ENCODE measurements at regions not wholly inside any gene's neighbourhood (a gene's known extent, or its start where the extent isn't known, plus 50 kb on each side); places are given as distances from the start of the nearest gene placed in this dataset.

GRCh38 chr4:45183905-45184304, 457.5 kb upstream of the GNPDA2 start:
- no peak for TF ChIP-seq CTCF (IDR thresholded peaks at IDR 0.05)
- intact Hi-C loops (cut with DNase I): no loop called here

GRCh38 chr4:45172636-45173035, 446.3 kb upstream of the GNPDA2 start:
- no peaks in the 10 kb centered on the region for H3K4me1 ChIP-seq
- no peak overlapping the region for H3K27ac ChIP-seq
- H3K36me3 ChIP-seq: no peaks in the 10 kb centered on the region
- H3K9me3 ChIP-seq: no peaks in the 10 kb centered on the region
- no peak overlapping the region for H3K4me3 ChIP-seq
- no peak for TF ChIP-seq CTCF (IDR thresholded peaks at IDR 0.05)
- intact Hi-C loops (cut with DNase I): no loop called here
- DNase-seq (ENCODE audit: low spot score in 2 of 2): no peak
- H3K27me3 ChIP-seq: no peaks in the 10 kb centered on the region

More at GRCh38 chr4:45183905-45184304, 457.5 kb upstream of the GNPDA2 start:
- Histone ChIP-seq H3K4me1 (peaks cover 0 to 4% of the 10 kb centered on the region in 2 donors), H3K27ac (no peak overlapping the region), H3K9me3 (no peaks in the 10 kb centered on the region), H3K36me3 (no peaks in the 10 kb centered on the region), H3K4me3 (no peak overlapping the region), H3K27me3 (no peaks in the 10 kb centered on the region)
- no peak for DNase-seq (ENCODE audit: low spot score in 2 of 2)

GRCh38 chr4:45160951-45161350, 434.6 kb upstream of the GNPDA2 start:
- Histone ChIP-seq H3K4me3 (no peak overlapping the region), H3K36me3 (no peaks in the 10 kb centered on the region), H3K4me1 (no peaks in the 10 kb centered on the region), H3K9me3 (no peaks in the 10 kb centered on the region), H3K27me3 (no peaks in the 10 kb centered on the region), H3K27ac (no peak overlapping the region)
- no peak for DNase-seq (ENCODE audit: low spot score in 2 of 2)
- TF ChIP-seq CTCF (IDR thresholded peaks at IDR 0.05): no peak
- intact Hi-C loops (cut with DNase I): no loop called here

GRCh38 chr4:45155081-45155777, 428.9 kb upstream of the GNPDA2 start:
- Histone ChIP-seq H3K4me1 (no peaks in the 10 kb centered on the region), H3K9me3 (no peaks in the 10 kb centered on the region), H3K4me3 (no peak overlapping the region), H3K36me3 (no peaks in the 10 kb centered on the region), H3K27me3 (no peaks in the 10 kb centered on the region), H3K27ac (no peak overlapping the region)
- intact Hi-C loops (cut with DNase I): no loop called here
- no peak for DNase-seq (ENCODE audit: low spot score in 2 of 2)
- no peak for TF ChIP-seq CTCF (IDR thresholded peaks at IDR 0.05)

GRCh38 chr4:45147866-45148265, 421.5 kb upstream of the GNPDA2 start:
- H3K27me3 ChIP-seq: no peaks in the 10 kb centered on the region
- no peaks in the 10 kb centered on the region for H3K36me3 ChIP-seq
- no peak for DNase-seq (ENCODE audit: low spot score in 2 of 2)
- H3K27ac ChIP-seq: no peak overlapping the region
- intact Hi-C loops (cut with DNase I): no loop called here
- no peak for TF ChIP-seq CTCF (IDR thresholded peaks at IDR 0.05)
- no peak overlapping the region for H3K4me3 ChIP-seq
- H3K9me3 ChIP-seq: no peaks in the 10 kb centered on the region
- no peaks in the 10 kb centered on the region for H3K4me1 ChIP-seq

GRCh38 chr4:45131020-45131419, 404.7 kb upstream of the GNPDA2 start:
- H3K4me3 ChIP-seq: no peak overlapping the region
- DNase-seq (ENCODE audit: low spot score in 2 of 2): no peak
- TF ChIP-seq CTCF (IDR thresholded peaks at IDR 0.05): no peak
- no peaks in the 10 kb centered on the region for H3K27me3 ChIP-seq
- no peaks in the 10 kb centered on the region for H3K36me3 ChIP-seq
- H3K27ac ChIP-seq: no peak overlapping the region
- intact Hi-C loops (cut with DNase I): no loop called here
- H3K9me3 ChIP-seq: no peaks in the 10 kb centered on the region
- H3K4me1 ChIP-seq: no peaks in the 10 kb centered on the region

Measured in ascending aorta (tissue), 2 donors.